ENCODE measurements at regions not wholly inside any gene's neighbourhood (a gene's known extent, or its start where the extent isn't known, plus 50 kb on each side); places are given as distances from the start of the nearest gene placed in this dataset.

GRCh38 chr15:69941301-69941605, 156.5 kb downstream of the TLE3 start:
- DNase-seq (ENCODE audit: low read depth in 2 of 2): no peak

GRCh38 chr15:69941706-69942495, 155.8 kb downstream of the TLE3 start:
- no peak for DNase-seq (ENCODE audit: low read depth in 2 of 2)

DNA sequence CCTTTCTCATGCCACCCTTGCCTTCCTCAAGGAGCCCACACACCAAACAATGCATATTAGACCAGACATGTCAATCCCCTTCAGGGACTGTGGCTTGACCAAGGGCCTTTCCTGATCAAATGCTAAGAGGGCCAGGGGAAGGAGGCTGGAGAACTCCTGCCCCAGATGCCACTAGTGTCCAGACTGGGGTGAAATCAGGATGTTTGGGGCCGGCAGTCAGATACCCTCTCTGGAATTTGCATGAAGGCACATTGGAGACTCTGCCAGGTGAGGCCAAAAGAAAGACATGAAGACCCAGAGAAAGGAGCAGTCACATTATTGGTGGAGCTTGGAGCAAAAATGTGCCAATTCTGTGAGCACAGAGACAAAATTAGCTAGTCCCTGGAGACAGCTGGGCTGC, 154.1 kb downstream of the TLE3 start:
- no peak for DNase-seq (ENCODE audit: low read depth in 2 of 2)

- DNase-seq (ENCODE audit: low read depth in 2 of 2): no peak
Measured at GRCh38 chr15:69945729-69946128, 152.0 kb downstream of the TLE3 start.

- no peak for DNase-seq (ENCODE audit: low read depth in 2 of 2)
Measured at GRCh38 chr15:69946870-69947269, 150.8 kb downstream of the TLE3 start.

GRCh38 chr15:69947394-69947793, 150.3 kb downstream of the TLE3 start:
- no peak for DNase-seq (ENCODE audit: low read depth in 2 of 2)

GRCh38 chr15:69949485-69949884, 148.2 kb downstream of the TLE3 start:
- no peak for DNase-seq (ENCODE audit: low read depth in 2 of 2)

- no peak for DNase-seq (ENCODE audit: low read depth in 2 of 2)
Measured at GRCh38 chr15:69951256-69951897, 146.3 kb downstream of the TLE3 start.

GRCh38 chr15:69951898-69952555, 145.7 kb downstream of the TLE3 start:
- DNase-seq (ENCODE audit: low read depth in 2 of 2): no peak

GRCh38 chr15:69953051-69953450, 144.7 kb downstream of the TLE3 start:
- DNase-seq (ENCODE audit: low read depth in 2 of 2): no peak

DNA sequence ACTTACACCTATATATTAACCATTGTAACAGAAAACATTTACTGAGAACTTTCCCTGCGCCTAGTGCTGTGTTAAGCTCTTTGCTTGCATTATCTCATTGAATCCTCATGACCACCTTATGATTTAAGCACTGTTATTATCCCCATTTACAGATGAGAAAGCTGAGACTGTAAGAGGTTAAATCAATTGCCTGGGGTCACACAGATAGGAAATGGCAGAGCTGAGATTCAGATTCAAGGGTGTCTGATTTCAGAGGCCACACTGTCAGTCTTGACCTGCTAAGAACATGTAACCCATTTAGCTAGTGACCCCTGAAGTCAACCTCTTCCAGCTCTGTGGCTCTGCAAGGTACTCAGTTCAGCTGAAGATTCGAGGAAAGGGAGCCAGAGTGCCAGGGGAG, 143.9 kb downstream of the TLE3 start:
- DNase-seq (ENCODE audit: low read depth in 2 of 2): no peak

DNA sequence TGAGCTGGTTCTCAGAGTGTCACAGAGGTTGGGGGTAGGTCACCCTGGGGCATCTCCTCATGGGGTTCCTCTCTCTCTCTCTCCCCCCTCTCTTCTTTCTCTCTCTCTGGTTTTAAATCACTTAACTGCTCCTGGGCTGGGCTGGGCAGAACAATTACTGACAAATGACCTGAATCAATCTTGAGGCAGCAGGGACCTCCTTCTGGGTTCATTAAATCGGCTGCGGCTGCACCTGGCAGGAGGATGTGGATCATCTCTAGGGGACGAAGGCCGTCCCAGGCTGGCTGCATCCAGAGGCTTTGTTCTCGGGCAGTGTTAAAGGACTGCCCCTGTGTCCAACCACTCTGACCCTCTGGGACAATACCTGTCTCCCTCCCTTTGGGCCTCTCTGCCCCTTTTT, 143.1 kb downstream of the TLE3 start:
- DNase-seq (ENCODE audit: low read depth in 2 of 2): no peak

DNA sequence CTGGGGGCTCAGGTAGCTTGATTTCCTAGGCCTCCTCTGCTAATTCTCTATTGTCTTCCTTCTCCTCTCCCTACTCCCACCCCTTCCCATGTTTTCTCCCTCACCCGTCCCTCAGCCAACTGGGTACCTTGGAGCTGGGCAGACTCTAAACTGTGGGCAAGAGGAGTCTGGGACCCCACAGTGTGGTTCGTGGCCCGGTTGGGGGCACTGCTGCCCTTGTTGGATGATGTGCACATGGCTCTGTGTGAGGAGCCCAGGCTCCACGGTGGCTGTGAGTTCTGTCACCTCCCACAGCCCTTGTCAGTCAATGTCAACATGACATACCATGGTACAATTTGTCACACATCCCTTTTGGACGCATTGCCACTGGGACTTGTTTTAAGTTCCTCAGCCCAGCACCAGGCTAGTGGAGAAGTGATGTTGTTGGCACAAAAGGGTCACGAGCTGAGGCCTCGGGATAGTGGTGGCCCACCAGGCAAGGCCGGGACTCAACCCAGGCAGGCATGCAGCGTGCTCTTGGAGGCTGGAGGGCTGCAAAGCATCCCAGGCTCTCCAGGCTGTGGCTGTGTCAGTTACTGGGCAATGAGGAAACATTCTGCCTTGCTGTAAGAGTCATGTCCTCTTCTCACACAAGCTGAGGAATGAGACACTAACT, 142.3 kb downstream of the TLE3 start:
- DNase-seq (ENCODE audit: low read depth in 2 of 2): no peak

GRCh38 chr15:69956417-69956816, 141.3 kb downstream of the TLE3 start:
- no peak for DNase-seq (ENCODE audit: low read depth in 2 of 2)

DNA sequence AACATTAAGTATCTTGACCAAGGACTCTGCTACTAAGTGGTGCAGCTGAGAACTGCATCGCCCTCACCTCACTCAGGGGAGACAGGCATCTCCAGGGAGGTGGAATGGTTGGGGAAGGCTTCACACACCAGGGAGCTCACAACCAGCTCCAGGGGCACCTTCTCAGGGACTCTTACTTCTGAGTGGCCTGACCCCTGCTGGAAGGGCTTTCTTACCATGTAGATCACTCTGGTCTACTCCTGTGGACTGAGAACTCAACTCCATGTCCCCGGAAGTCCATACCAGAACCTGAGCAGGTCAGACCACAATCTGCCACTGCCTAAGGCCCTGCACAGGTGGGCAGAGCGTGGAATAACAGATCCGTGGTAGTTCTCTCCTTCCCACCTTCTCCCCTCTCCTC, 140.5 kb downstream of the TLE3 start:
- no peak for DNase-seq (ENCODE audit: low read depth in 2 of 2)

DNA sequence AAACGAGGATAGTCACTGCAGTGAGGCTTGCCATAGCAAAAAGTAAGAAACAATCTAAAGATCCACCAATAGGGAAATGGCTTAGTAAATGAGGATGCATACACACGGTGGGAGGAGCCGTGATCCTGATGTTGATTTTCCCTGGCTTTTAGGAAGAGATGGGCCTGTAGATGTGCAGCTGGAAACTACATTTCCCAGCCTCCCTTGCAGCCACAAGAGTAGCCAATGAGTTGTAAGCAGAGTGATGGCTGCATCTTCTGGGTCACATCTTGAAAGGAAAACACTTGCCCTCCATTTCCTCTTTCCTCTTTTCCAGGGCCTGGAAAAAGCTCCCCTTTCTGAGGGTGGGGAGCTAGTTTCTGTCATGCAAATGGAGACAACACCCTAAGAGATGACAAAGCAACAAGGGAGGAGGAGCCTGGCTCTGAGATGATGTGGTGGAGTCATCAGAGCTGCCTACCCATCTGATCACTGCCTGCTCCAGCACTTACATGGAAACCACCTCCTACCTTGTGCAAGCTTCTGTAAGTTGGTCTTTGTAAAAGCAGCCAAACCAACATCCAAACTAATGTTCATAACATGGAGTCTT, 139.1 kb downstream of the TLE3 start:
- no peak for DNase-seq (ENCODE audit: low read depth in 2 of 2)

- DNase-seq (ENCODE audit: low read depth in 2 of 2): no peak
Measured at GRCh38 chr15:69962561-69962960, 135.2 kb downstream of the TLE3 start.

DNA sequence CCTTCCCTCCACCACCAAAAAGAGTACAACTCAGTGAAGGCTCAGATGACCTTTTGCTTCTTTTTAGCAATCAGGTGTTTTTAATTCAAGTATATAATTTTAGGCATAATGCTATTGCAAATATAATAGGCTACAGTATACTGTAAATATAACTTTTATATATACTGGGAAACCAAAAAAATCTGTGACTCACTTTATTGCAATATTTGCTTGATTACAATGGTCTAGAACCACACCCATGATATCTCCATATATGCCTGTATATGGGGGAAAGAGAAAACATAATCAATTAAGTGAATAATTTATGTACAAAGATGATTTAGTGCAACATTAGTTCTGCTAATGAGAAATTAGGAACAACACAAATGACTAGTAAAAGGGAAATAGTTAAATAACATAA, 134.3 kb downstream of the TLE3 start:
- no peak for DNase-seq (ENCODE audit: low read depth in 2 of 2)

- DNase-seq (ENCODE audit: low read depth in 2 of 2): no peak
Measured at GRCh38 chr15:69971771-69972170, 125.9 kb downstream of the TLE3 start.

- no peak for DNase-seq (ENCODE audit: low read depth in 2 of 2)
Measured at GRCh38 chr15:69972436-69972835, 125.3 kb downstream of the TLE3 start.

DNA sequence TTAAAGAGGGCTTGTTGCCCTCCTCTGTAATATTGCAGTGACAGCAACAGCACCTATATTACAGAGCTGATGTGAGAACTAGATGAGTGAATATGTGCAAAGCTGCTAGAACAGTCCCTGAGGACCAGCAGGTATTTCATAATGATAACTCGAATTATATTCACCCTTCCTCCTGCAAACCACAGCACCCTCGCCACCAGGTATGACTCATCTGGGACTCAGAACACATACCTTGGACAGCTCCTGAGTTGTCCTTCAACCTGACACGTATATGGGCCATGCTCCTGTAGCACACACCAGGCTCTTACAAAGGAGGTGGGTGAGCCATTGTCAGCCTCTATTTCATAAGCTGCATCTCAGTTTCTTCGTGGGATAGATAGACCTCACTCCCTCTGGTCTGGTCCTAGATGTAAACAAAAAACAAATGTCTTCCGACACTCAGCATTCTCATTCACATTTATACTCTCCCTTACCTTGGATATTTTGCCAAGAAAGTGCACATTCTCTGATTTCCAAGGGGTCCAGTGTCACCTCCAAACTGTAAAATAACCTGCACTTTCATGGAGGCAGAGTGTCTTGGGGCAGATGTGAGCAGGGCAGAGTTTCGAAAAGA, 124.5 kb downstream of the TLE3 start:
- peak; percentile 47 to 49 for DNase-seq (ENCODE audit: low read depth in 2 of 2)

DNA sequence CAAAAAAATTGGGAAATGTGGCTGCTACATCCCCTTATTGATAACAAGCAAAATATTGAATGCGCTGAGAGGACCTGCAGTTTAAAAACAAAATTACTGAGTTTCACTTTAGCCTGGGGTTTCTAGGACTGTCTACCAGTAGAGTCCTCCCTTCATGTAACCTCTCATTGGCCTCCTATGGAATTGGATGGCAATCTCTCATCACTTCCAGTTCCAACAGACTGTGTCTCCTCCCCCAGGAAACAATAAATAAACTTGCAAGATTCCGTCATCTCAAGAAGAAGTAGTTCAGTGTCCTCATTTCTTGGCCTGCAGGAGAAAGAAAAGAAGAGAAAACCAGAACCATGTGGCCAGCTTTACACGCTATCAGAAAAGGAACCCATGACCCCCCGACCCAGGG, 123.8 kb downstream of the TLE3 start:
- no peak for DNase-seq (ENCODE audit: low read depth in 2 of 2)

Measured in lung microvascular endothelial cell (primary cell).